Fibroblast of peridontal ligament (primary cell): ENCODE measurements at regions not wholly inside any gene's neighbourhood (a gene's known extent, or its start where the extent isn't known, plus 50 kb on each side); places are given as distances from the start of the nearest gene placed in this dataset.

Experiments
- DNase-seq: peaks from one replicate; pipeline ENCODE4 v3.0.0-alpha.2; 2010; ENCODE audit errors: extremely low read depth

- no peak for DNase-seq
Observed at GRCh38 chr10:106520698-106521097, 643.8 kb downstream of the SORCS1 start.

GRCh38 chr10:106519376-106520030 lies 645.0 kb downstream of the SORCS1 start:
- peak; percentile 72 for DNase-seq

GRCh38 chr10:106515206-106515790 lies 649.2 kb downstream of the SORCS1 start:
- peak; percentile 71 for DNase-seq

GRCh38 chr10:106513352-106513771 lies 651.1 kb downstream of the SORCS1 start:
- DNase-seq = peak; percentile 4

GRCh38 chr10:106511917-106512316 lies 652.6 kb downstream of the SORCS1 start:
- no peak for DNase-seq

- DNase-seq = peak; percentile 8
Observed at GRCh38 chr10:106508950-106509349, 655.6 kb downstream of the SORCS1 start.

- DNase-seq = no peak
Observed at GRCh38 chr10:106506526-106507283, 657.8 kb downstream of the SORCS1 start.

GRCh38 chr10:106504536-106504935 lies 660.0 kb downstream of the SORCS1 start:
- DNase-seq = peak; percentile 66

GRCh38 chr10:106502641-106503040 lies 661.9 kb downstream of the SORCS1 start:
- DNase-seq = peak; percentile 25

GRCh38 chr10:106500925-106501525 lies 663.5 kb downstream of the SORCS1 start:
- DNase-seq = peak; percentile 53

- peak; percentile 7 for DNase-seq
Observed at GRCh38 chr10:106500041-106500924, 664.2 kb downstream of the SORCS1 start.

GRCh38 chr10:106499448-106499847 lies 665.1 kb downstream of the SORCS1 start:
- DNase-seq = no peak

GRCh38 chr10:106498675-106499074 lies 665.8 kb downstream of the SORCS1 start:
- no peak for DNase-seq

- DNase-seq = no peak
Observed at GRCh38 chr10:106495931-106496330, 668.6 kb downstream of the SORCS1 start.

GRCh38 chr10:106493751-106494150 lies 670.8 kb downstream of the SORCS1 start:
- DNase-seq = no peak

- DNase-seq = no peak
Observed at GRCh38 chr10:106493226-106493625, 671.3 kb downstream of the SORCS1 start.

GRCh38 chr10:106487726-106488125 lies 676.8 kb downstream of the SORCS1 start:
- DNase-seq = no peak

- DNase-seq = no peak
Observed at GRCh38 chr10:106481598-106482275, 682.8 kb downstream of the SORCS1 start.

- DNase-seq = no peak
Observed at GRCh38 chr10:106479636-106480035, 684.9 kb downstream of the SORCS1 start.

- peak; percentile 52 for DNase-seq
Observed at GRCh38 chr10:106474876-106475275, 689.6 kb downstream of the SORCS1 start.

GRCh38 chr10:106473129-106473685 lies 691.3 kb downstream of the SORCS1 start:
- no peak for DNase-seq
